HG03066 (cell line): ENCODE measurements at regions not wholly inside any gene's neighbourhood (a gene's known extent, or its start where the extent isn't known, plus 50 kb on each side); places are given as distances from the start of the nearest gene placed in this dataset.
"Not testable (repeated sequence)": the region's sequence is repeated elsewhere in the genome, so short reads cannot be mapped to it uniquely, and the experiment has no call there.

Experiments
- ATAC-seq: cut with Tn5 transposase; IDR thresholded peaks from one replicate; pipeline ENCODE4 v1.9.1; 2021; ENCODE audit warnings: low read depth; ENCODE audit not compliant: unreplicated experiment

DNA sequence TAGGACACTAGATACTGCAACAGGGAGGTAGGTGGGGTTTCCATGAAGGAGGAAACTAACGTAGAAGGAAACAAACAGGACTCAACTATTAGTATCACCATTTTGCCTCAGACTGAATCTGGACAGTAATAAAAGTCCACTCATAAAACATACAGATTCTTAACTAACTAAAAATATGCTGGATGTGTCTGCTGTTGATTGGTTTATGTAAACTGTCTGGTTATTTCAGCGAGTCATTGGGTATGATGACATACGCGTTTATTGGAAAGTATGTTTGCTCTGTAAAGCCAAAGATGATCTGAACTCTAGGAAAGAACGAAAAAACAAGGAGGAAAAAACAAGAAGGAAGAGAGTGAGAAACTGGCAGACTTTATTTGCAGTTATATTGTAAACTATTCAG is 1816.1 kb upstream of the LRRTM1 start:
- no peak for ATAC-seq

DNA sequence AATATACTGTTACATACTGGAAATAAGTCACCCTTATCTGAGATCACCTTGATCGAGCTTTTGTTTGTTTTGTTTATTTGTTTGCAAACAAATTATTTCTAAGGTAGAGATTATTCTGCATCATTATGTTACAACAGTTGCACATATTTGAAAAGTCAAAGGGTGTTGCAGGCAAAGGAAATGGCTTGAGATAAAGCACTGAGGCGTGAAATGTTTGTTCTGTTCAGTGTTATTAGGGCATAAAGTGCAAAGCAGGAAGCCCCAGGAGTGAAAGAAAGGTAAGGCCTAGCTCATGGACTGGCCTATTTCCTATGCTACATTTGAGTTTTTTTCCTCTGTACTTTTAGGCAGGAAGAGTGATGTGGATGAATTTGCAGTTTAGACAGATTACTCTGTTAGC is 1815.6 kb upstream of the LRRTM1 start:
- no peak for ATAC-seq

DNA sequence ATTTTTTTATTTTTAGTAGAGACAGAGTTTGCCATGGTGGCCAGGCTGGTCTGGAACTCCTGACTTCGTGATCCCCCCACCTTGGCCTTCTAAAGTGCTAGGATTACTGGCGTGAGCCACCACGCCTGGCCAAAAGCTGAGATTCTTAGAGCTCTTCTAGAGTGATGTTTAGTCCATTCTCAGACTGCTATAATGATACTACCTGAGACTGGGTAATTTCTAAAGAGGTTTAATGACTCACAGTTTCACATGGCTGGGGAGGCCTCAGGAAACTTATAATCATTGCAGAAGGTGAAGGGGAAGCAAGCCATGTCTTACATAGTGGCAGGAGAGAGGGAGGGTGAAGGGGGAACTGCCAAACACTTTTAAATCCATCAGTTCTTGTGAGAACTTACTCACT is 1804.9 kb upstream of the LRRTM1 start:
- no peak for ATAC-seq

DNA sequence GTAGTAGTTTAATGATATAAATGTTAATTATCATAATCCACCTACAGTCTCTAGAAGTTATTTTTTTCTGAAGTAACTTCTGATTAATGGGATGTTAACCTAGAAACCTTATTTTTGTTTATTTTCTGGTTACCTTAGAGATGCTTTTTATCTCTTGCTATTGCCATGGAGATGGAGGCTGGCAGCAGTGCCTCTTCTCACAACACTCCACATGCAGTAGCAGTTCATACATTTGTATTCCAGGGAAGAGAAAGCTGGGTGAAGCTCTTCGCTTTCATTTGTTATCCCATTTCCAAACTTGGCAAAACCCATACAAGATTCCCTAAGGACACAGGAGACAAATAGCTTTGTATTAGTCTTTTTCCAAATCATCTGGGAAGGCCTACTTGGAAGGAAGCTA is 1794.1 kb upstream of the LRRTM1 start:
- no peak for ATAC-seq

DNA sequence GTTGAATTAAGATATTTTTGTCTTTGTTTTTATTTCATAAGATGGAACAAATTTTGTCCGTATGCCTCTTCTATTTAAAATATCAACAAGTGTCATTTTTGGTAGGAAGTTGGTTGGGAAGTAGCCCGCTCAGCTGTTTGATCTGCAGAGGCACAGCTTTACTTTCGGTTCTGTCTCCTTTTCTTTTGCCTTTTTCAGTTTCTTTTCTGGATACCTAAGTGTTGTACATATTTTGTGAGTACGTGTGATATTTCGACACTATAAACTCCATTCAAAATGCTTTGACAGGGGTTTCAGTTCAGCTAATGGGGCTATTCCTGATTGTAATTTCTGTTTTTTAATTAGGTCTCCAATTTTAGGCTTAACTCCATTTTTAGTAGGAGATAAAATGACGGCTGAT is 1785.0 kb upstream of the LRRTM1 start:
- no peak for ATAC-seq

DNA sequence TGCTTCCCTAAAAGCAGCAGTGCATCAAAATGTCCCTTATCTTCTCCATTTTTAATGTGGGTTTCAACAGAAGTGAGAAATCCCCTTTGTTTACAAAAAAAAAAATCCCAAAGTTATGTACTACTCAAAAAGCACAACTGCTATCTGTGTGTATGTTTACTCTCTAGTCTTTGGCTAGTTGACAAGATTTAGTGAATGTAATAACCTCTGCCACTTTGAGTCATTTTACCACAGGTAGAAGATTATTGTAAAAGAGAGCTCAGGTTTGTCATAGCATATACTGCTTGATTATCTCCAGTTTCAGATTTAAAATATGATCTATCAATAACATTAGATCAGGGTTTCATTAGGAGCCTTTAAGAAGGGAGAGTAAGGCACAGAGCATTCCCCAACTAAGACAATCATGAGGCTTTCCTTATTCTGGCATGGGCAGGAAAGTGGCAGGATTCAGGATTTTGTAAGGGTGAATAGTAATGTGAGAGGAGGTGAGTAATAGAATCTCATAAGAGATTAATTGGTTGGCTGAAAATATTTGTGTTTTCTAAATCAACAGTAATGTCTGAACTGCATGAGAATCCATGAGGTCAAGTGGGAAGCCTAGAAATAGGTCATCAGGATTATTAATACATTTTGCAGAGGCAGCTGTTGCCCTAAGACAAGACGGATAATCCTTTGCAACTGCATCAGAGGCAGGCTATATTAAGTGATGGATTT is 1780.3 kb upstream of the LRRTM1 start:
- ATAC-seq, result no peak

DNA sequence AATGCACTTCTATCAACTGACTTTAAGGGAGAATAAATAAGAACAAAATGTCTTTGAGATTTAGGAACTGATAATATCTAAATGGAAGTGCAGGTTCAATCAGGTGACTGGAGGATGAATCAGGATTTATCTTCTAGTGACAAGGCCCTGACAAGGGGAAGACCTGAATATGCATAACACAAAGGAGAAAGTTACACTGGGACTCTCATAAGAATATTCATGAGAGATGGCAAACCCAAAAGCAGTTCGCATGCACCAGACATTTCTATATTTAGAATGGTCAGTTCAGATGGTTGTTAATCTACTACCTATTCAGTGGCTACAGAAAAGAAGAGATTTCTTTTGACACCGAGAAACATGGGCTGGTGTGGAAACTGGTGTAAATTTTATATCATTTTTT is 1771.3 kb upstream of the LRRTM1 start:
- no peak for ATAC-seq

DNA sequence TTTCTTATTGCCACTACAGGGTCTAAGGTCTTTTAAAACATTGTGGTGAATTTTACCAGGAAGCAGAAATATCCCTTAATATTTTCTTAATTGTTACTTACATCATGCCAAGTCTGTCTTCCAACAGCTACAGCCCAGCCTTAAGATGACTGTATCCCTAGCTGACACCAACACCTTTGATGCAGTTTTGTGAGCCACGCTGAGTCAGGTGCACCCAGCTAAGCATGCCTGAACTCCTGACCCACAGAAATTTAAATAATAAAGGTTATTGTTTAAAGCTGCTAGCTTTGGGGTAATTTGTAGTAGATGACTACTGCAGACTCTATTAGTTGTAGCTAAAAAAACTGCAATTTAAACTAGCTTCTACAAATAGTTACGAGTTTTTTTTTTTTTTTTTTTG is 1757.9 kb upstream of the LRRTM1 start:
- no peak for ATAC-seq

DNA sequence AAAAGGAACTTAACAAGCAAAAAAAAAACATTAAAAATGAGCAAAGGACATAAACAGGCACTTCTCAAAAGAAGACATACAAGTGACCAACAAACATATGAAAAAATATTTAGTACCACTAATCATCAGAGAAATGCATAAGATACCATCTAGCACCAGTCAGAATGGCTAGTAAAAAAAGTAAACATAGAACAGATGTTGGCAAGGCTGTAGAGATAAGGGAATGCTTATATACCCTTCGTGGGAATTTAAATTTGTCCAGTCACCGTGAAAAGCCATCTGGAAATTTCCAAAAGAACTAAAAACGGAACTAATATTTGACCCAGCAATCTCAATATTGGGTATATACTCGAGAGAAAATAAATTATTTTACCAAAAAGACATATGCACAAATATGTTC is 1751.3 kb upstream of the LRRTM1 start:
- ATAC-seq, result no peak

DNA sequence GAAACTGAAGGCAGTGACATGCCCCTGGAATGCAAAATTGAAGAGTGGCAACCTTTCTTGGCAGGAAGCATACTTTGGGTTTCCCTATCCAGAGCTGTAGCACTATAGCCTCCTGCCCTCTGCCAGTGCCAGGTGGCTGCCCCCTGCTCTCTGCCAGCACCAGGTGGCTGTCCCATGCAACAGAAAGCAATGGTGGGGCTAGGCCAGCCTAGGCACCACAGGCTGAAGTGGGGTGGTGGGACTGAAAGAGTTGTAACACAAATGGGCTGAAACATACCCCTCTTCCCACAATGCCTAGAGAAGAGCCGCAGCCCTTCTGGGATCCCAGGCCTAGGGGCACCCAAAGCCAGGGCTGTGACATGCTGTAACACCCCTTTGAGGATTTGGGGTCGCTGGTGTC is 1739.3 kb upstream of the LRRTM1 start:
- ATAC-seq, result no peak

DNA sequence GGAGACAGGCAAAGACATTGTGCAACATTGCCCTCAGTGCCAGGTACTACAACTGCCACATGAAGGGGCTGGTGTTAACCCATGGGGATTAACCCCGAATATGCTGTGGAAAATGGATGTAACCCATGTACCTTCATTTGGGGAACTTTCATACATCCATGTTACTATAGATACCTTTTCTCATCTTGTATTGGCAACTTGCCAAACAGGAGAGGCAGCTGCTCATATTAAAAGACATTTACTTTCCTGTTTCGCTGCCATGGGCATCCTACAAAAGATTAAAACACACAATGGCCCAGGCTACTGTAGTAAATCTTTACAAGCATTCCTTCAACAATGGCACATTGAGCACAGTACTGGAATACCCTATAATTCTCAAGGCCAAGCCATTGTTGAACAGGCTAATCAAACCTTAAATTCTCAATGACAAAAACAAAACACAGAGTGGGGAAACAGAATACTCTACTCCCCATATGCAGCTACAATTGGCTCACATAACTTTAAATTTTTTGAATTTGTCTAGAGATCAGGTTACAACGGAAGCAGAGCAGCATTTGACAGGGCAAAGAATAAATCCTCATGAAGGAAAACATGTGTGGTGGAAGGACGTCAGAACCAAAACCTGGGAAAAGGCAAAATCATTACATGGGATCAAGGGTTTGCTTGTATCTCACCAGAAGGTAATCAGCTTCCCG is 1723.5 kb upstream of the LRRTM1 start:
- no peak for ATAC-seq

DNA sequence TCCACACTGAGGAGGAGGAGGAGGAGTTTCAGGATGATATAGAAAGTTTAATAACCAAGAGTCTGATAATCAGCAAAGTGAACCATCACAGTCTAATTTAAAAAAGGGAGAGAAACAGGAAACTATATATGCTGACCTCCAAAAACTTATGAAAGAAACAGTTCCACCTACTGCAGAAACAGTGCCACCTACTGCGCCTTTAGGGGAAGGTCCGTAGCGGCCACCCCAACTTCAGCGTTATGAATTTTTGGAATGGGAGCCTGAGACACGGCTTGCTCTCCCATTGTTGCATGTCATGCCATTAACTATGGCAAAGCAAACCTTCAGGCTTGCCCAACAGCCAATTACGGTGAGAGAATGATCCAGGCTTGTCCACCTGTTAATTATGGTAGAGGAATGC is 1719.2 kb upstream of the LRRTM1 start:
- ATAC-seq, result no peak

DNA sequence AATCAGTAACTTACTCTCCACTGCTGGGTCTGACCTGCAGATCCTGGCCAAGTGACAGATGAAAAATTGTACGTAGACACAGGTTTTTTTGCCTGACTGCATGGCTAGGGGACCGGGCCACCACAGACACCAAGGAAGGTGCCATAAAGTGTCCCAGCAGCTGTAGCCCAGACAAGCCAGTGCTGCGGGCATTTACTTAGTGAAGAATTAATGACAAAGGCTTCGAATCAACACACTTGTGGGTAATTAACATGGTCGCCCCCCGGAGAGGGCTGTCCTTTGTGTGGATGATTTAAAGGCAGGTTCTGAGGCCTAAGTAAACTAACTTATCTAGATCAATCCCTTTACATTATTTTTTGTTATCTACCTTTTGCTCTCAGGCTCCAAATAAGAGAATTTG is 1709.1 kb upstream of the LRRTM1 start:
- no peak for ATAC-seq

DNA sequence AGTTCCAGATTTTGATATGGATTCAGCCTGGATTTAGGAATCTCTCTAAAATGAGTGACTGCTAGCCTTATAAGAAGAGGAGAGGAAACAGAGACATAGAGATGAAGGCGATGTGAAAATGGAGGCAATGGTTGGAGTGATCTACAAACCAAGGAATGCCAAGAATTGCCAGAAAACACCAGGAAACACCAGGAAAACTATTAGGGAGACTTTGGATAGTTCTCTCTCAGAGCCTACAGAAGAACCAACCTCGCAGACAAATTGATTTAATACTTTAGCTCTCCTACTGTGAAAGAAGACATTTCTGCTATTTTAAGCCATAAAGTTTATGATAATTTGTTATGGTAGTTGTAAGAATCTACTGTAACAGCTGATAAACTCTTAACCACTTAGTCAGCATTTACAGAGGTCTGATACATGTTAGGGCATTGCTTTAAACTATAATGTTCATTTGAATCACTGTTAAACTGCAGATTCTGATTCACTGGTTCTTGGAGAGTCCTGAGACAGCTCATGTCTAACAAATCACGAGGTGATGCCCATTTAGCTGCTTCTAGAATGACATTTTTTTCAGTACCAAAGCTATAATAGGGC is 1702.6 kb upstream of the LRRTM1 start:
- no peak for ATAC-seq

DNA sequence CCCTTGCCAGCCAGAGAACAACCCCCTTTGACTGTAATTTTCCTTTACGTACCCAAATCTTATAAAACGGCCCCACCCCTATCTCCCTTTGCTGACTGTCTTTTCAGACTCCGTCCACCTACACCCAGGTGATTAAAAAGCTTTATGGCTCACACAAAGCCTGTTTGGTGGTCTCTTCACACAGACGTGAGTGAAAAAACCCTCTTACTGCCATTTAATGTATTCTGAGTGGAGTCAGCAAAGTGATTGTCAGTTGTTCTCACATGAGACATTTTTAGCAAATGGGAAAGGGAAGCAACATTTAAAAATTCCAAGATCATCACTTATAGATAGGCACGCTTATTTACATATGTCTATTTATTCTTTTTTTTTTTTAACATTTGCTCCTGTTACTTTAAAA is 1701.3 kb upstream of the LRRTM1 start:
- ATAC-seq, result not testable (repeated sequence)

DNA sequence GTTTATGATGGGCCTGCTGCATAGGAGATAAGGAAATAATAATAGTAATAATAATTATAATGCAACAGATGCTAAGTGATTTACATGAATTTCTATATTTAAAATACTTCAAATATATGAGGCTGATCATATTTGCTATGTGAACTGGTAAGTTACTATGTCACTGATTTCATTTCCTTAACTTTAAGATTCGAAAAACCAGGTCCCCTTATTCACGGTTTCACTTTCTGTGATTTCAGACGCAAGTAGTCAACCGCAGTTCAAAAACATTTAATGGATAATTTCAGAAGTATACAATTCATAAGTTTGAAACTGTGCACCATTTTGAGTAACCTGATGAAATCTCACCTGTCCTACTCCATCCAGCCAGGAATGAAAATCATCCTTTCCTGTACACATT is 1697.1 kb upstream of the LRRTM1 start:
- no peak for ATAC-seq

DNA sequence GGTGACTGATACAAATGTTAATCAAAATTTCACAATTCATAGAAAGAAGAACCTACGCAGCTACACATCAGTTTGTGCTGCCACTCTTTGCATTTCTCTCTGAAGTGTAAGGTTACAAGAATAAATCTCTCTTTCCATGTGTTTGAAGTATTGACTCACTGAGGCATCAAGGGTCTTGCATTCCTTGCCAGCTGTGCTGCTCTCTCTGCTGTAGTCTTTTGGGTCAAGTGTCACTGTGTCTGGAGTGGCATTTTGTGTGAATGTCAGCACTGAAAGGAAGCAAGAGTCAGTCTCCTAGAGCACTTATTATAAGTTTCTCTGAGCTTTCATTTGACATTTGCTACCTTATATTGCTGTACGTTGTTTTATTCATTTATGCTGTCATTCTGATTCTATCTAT is 1696.1 kb upstream of the LRRTM1 start:
- ATAC-seq, result no peak

DNA sequence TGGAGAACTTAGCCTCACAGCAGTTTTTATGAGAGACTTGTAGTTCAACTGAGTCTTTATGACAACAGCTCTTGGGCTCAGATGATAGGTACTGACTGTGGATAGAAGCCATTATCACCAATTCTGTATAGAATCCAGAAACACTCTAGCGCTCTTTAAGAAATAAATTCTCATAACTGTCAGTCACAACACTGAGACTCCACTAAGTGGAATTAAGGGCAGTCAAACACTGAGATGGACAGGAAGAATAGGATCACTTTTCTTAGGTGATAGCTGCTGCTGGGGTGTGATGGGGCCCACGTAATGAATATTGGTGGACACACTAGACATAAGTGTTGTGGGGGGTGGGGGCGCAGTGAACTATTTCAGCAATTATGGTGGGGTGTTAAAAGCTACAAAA is 1691.8 kb upstream of the LRRTM1 start:
- ATAC-seq, result no peak

DNA sequence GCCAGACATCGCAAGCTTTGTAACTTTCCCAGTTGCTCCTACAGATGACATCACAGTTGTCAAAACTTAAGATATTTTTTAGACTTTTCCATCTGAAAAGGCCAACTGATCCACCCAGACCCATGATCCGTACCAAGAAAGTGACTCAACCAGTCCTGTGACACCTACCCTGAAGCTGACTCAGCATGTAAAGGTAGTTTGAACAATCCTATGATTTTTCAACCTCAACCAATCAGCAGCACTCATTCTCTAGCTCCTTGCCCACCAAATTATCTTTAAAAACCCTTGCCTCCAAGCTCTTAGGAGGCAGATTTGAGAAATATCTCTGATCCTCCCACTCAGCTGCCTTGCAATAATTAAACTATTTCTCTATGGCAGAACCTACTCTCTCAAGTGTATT is 1686.7 kb upstream of the LRRTM1 start:
- no peak for ATAC-seq

DNA sequence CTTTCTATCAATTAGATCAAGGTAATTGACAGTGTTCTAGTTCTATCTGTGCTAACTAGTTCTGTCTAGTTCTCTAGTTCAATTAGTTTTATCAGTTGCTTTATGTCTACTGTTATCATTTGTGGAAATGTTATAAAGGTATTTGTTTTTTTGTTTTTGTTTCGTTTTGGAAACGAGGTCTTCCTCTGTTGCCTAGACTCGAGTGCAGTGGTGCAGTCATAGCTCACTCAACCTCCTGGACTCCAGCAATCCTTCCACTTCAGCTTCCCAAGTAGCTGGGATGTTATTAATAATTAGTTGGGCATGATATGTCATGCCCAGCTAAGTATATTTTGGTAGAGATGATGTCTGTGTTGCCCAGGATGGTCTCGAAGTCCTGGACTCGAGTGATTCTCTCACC is 1682.8 kb upstream of the LRRTM1 start:
- no peak for ATAC-seq

DNA sequence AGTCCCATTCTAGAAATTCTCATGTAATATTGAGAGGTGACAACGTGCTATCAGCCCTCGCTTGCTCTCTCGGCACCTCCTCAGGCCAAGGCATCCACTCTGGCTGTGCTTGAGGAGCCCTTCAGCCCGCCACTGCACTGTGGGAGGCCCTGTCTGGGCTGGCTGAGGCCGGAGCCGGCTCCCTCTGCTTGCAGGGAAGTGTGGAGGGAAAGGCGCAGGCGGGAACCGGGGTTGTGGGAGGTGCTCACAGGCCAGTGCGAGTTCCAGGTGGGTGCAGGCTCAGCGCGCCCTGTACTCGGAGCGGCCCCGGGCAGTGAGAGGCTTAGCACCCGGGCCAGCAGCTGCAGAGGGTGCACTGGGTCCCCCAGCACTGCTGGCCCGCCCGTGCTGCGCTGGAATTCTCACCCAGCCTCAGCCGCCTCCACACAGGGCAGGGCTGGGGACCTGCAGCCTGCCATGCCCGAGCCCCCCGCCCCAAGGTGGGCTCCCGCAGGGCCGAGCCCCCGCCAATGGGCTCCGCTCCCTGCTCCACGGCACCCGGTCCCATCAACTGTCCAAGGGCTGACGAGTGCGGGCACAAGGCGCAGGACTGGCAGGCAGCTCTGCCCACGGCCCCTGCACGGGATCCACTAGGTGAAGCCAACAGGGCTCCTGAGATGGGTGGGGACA is 1680.6 kb upstream of the LRRTM1 start:
- ATAC-seq, result no peak

DNA sequence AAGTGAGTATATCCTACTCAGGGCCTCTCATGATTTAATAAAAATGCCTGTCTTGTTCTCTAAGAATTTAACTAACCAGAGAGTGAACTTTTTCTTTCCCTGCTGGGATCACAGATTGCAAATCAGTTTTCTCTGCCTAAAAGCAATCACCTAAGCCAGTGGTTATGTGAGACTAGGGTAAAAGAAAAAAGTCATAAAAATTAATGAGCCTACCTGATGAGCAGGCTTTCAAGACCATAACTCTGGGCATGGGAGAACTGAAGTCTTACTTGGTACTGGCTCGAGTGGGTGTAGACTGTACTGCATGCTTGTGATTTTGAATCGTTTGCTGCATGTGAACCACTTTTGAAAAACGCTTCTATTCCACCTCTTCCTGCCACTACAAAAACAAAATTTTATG is 1677.0 kb upstream of the LRRTM1 start:
- ATAC-seq, result no peak
